GM23338 (cell line): ENCODE measurements at regions not wholly inside any gene's neighbourhood (a gene's known extent, or its start where the extent isn't known, plus 50 kb on each side); places are given as distances from the start of the nearest gene placed in this dataset.

Experiments used
- ATAC-seq: fragments of 200-7000 bp; cut with Tn5 transposase; 3 replicates; pipeline ENCODE4 v1.9.1; 2020
- DNase-seq: peaks from one replicate; pipeline ENCODE4 v3.0.0-alpha.2; 2015; ENCODE audit warnings: low spot score
- H2AFZ ChIP-seq: fragments of 200-600 bp; sonication (generic); 2 replicates; pipeline ENCODE4 v1.8.0; 2016; ENCODE audit warnings: antibody characterized with exemption, mild to moderate bottlenecking, moderate library complexity
- H3F3A ChIP-seq: fragments of 200-600 bp; sonication (generic); replicated peaks from 2 replicates; pipeline ENCODE4 v1.8.0; 2017; ENCODE audit warnings: antibody characterized with exemption, mixed run types, low read depth
- H3K27ac ChIP-seq: fragments of 200-600 bp; sonication (generic); 2 replicates; pipeline ENCODE4 v1.6.1; 2016; ENCODE audit warnings: low read depth
- H3K27me3 ChIP-seq: fragments of 200-600 bp; sonication (generic); 2 replicates; pipeline ENCODE4 v1.8.0; 2016; ENCODE audit warnings: mild to moderate bottlenecking, mixed run types, moderate library complexity; ENCODE audit not compliant: insufficient read depth
- H3K36me3 ChIP-seq: fragments of 200-600 bp; sonication (generic); 2 replicates; pipeline ENCODE4 v1.8.0; 2016; ENCODE audit warnings: mild to moderate bottlenecking; ENCODE audit not compliant: insufficient read depth
- H3K4me1 ChIP-seq: fragments of 200-600 bp; sonication (generic); 2 replicates; pipeline ENCODE4 v1.8.0; 2016; ENCODE audit warnings: mild to moderate bottlenecking, moderate library complexity; ENCODE audit not compliant: insufficient read depth
- H3K4me2 ChIP-seq: fragments of 200-600 bp; sonication (generic); 2 replicates; pipeline ENCODE4 v1.7.1; 2017; ENCODE audit warnings: mixed run types
- H3K4me3 ChIP-seq: fragments of 200-600 bp; sonication (generic); 2 replicates; pipeline ENCODE4 v1.6.1; 2016; ENCODE audit warnings: mixed run types
- H3K79me2 ChIP-seq: fragments of 200-600 bp; sonication (generic); replicated peaks from 2 replicates; pipeline ENCODE4 v1.8.0; 2017; ENCODE audit warnings: mild to moderate bottlenecking; ENCODE audit not compliant: insufficient read depth
- H3K9me2 ChIP-seq: fragments of 200-600 bp; sonication (generic); 2 replicates; pipeline ENCODE4 v1.8.0; 2017; ENCODE audit not compliant: insufficient read depth
- H4K20me1 ChIP-seq: fragments of 200-600 bp; sonication (generic); replicated peaks from 2 replicates; pipeline ENCODE4 v1.8.0; 2017; ENCODE audit warnings: mild to moderate bottlenecking; ENCODE audit not compliant: insufficient read depth
- H3K27ac Mint-ChIP-seq: 2 replicates; pipeline ENCODE4 v1.8.0; 2020; ENCODE audit warnings: inconsistent platforms, mild to moderate bottlenecking, moderate library complexity, mixed read lengths
- H3K27me3 Mint-ChIP-seq: 3 replicates; pipeline ENCODE4 v1.8.0; 2022; ENCODE audit warnings: low read depth, mild to moderate bottlenecking, moderate library complexity, mixed read lengths, inconsistent platforms; ENCODE audit not compliant: insufficient read depth, poor library complexity
- H3K36me3 Mint-ChIP-seq: 3 replicates; pipeline ENCODE4 v1.8.0; 2021; ENCODE audit warnings: low read depth, mild to moderate bottlenecking, inconsistent platforms, moderate library complexity, mixed read lengths
- H3K4me1 Mint-ChIP-seq: 3 replicates; pipeline ENCODE4 v1.8.0; 2020; ENCODE audit warnings: mild to moderate bottlenecking, inconsistent platforms, mixed read lengths
- H3K4me3 Mint-ChIP-seq: 3 replicates; pipeline ENCODE4 v1.8.0; 2021; ENCODE audit warnings: moderate library complexity, mild to moderate bottlenecking, inconsistent platforms, mixed read lengths
- H3K9me3 Mint-ChIP-seq: 3 replicates; pipeline ENCODE4 v1.8.0; 2020; ENCODE audit warnings: moderate library complexity, mild to moderate bottlenecking, inconsistent platforms, mixed read lengths
- CREB1 ChIP-seq: fragments of 250-450 bp; sonication (Bioruptor Pico); IDR thresholded peaks from 2 replicates; pipeline ENCODE4 v1.5.0; 2020; ENCODE audit warnings: low read depth, mild to moderate bottlenecking, moderate library complexity
- EZH2 ChIP-seq: fragments of 200-600 bp; sonication (generic); IDR thresholded peaks from one replicate; pipeline ENCODE4 v1.8.0; 2017; ENCODE audit warnings: antibody characterized with exemption, mild to moderate bottlenecking, low read depth; ENCODE audit not compliant: unreplicated experiment
- JUNB ChIP-seq: IDR thresholded peaks from one replicate; pipeline ENCODE4 v1.6.1; 2016; ENCODE audit warnings: antibody characterized with exemption; ENCODE audit not compliant: unreplicated experiment
- NANOG ChIP-seq: IDR thresholded peaks from 2 replicates; pipeline ENCODE4 v1.6.1; 2016; ENCODE audit warnings: antibody characterized with exemption, borderline replicate concordance
- POLR2AphosphoS5 ChIP-seq: IDR thresholded peaks from 2 replicates; pipeline ENCODE4 v1.6.1; 2016; ENCODE audit warnings: antibody characterized with exemption, low read depth
- STAT1 ChIP-seq: IDR thresholded peaks from one replicate; pipeline ENCODE4 v1.6.1; 2016; ENCODE audit warnings: antibody characterized with exemption; ENCODE audit not compliant: unreplicated experiment
- ZNF114 ChIP-seq: fragments of 250-450 bp; sonication (Bioruptor Pico); IDR thresholded peaks from 2 replicates; pipeline ENCODE4 v1.5.0; 2020; ENCODE audit warnings: mild to moderate bottlenecking, moderate library complexity
- ZNF331 ChIP-seq: fragments of 250-450 bp; sonication (Bioruptor Pico); IDR thresholded peaks from 2 replicates; pipeline ENCODE4 v1.5.0; 2020; ENCODE audit warnings: low read depth, mild to moderate bottlenecking, moderate library complexity
- TF ChIP-seq, protein P1 (sequence below): fragments of 250-450 bp; sonication (Bioruptor Pico); IDR thresholded peaks from 2 replicates; pipeline ENCODE4 v1.5.0; 2020; ENCODE audit warnings: mild to moderate bottlenecking, moderate library complexity
- TF ChIP-seq, protein P2 (sequence below): IDR thresholded peaks from 2 replicates; pipeline ENCODE4 v1.6.1; 2016; ENCODE audit warnings: antibody characterized with exemption
- TF ChIP-seq, protein P3 (sequence below): IDR thresholded peaks from one replicate; pipeline ENCODE4 v1.6.1; 2018; ENCODE audit warnings: antibody characterized with exemption; ENCODE audit not compliant: unreplicated experiment

- Histone ChIP-seq H4K20me1 (no peaks in the 10 kb centered on the region), H3F3A (no peaks in the 10 kb centered on the region), H3K4me2 (no peak overlapping the region), H3K36me3 (no peaks in the 10 kb centered on the region), H3K27me3 (no peaks in the 10 kb centered on the region), H3K4me1 (peaks cover 4% of the 10 kb centered on the region; the same call in 1 of the 2 replicates), H3K27ac (no peak overlapping the region), H3K79me2 (no peaks in the 10 kb centered on the region), H2AFZ (peak overlapping the region; percentile 39; the same call in 1 of the 2 replicates), H3K9me2 (peaks cover 2% of the 10 kb centered on the region; the same call in 1 of the 2 replicates), H3K4me3 (no peak overlapping the region)
- Mint-ChIP-seq H3K27ac (peak overlapping the region; percentile 54; the same call in 1 of the 2 replicates), H3K36me3 (no peaks in the 10 kb centered on the region), H3K27me3 (no peaks in the 10 kb centered on the region), H3K4me1 (peaks cover 16% of the 10 kb centered on the region; the same call in 2 of the 3 replicates), H3K9me3 (no peaks in the 10 kb centered on the region), H3K4me3 (no peak overlapping the region)
- ATAC-seq (no peak), DNase-seq (no peak)
- TF ChIP-seq, protein P1, sequence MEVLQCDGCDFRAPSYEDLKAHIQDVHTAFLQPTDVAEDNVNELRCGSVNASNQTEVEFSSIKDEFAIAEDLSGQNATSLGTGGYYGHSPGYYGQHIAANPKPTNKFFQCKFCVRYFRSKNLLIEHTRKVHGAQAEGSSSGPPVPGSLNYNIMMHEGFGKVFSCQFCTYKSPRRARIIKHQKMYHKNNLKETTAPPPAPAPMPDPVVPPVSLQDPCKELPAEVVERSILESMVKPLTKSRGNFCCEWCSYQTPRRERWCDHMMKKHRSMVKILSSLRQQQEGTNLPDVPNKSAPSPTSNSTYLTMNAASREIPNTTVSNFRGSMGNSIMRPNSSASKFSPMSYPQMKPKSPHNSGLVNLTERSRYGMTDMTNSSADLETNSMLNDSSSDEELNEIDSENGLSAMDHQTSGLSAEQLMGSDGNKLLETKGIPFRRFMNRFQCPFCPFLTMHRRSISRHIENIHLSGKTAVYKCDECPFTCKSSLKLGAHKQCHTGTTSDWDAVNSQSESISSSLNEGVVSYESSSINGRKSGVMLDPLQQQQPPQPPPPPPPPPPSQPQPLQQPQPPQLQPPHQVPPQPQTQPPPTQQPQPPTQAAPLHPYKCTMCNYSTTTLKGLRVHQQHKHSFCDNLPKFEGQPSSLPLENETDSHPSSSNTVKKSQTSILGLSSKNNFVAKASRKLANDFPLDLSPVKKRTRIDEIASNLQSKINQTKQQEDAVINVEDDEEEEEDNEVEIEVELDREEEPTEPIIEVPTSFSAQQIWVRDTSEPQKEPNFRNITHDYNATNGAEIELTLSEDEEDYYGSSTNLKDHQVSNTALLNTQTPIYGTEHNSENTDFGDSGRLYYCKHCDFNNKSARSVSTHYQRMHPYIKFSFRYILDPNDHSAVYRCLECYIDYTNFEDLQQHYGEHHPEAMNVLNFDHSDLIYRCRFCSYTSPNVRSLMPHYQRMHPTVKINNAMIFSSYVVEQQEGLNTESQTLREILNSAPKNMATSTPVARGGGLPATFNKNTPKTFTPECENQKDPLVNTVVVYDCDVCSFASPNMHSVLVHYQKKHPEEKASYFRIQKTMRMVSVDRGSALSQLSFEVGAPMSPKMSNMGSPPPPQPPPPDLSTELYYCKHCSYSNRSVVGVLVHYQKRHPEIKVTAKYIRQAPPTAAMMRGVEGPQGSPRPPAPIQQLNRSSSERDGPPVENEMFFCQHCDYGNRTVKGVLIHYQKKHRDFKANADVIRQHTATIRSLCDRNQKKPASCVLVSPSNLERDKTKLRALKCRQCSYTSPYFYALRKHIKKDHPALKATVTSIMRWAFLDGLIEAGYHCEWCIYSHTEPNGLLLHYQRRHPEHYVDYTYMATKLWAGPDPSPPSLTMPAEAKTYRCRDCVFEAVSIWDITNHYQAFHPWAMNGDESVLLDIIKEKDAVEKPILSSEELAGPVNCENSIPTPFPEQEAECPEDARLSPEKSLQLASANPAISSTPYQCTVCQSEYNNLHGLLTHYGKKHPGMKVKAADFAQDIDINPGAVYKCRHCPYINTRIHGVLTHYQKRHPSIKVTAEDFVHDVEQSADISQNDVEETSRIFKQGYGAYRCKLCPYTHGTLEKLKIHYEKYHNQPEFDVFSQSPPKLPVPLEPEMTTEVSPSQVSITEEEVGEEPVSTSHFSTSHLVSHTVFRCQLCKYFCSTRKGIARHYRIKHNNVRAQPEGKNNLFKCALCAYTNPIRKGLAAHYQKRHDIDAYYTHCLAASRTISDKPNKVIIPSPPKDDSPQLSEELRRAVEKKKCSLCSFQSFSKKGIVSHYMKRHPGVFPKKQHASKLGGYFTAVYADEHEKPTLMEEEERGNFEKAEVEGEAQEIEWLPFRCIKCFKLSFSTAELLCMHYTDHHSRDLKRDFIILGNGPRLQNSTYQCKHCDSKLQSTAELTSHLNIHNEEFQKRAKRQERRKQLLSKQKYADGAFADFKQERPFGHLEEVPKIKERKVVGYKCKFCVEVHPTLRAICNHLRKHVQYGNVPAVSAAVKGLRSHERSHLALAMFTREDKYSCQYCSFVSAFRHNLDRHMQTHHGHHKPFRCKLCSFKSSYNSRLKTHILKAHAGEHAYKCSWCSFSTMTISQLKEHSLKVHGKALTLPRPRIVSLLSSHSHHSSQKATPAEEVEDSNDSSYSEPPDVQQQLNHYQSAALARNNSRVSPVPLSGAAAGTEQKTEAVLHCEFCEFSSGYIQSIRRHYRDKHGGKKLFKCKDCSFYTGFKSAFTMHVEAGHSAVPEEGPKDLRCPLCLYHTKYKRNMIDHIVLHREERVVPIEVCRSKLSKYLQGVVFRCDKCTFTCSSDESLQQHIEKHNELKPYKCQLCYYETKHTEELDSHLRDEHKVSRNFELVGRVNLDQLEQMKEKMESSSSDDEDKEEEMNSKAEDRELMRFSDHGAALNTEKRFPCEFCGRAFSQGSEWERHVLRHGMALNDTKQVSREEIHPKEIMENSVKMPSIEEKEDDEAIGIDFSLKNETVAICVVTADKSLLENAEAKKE (CRISPR knock-in tag): no peak
- TF ChIP-seq NANOG (no peak), JUNB (no peak), STAT1 (no peak), ZNF114 (CRISPR knock-in tag) (no peak), ZNF331 (CRISPR knock-in tag) (no peak), POLR2AphosphoS5 (no peak), EZH2 (no peak), CREB1 (CRISPR knock-in tag) (no peak)
- TF ChIP-seq, protein P2, sequence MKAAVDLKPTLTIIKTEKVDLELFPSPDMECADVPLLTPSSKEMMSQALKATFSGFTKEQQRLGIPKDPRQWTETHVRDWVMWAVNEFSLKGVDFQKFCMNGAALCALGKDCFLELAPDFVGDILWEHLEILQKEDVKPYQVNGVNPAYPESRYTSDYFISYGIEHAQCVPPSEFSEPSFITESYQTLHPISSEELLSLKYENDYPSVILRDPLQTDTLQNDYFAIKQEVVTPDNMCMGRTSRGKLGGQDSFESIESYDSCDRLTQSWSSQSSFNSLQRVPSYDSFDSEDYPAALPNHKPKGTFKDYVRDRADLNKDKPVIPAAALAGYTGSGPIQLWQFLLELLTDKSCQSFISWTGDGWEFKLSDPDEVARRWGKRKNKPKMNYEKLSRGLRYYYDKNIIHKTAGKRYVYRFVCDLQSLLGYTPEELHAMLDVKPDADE: no peak
- TF ChIP-seq, protein P3, sequence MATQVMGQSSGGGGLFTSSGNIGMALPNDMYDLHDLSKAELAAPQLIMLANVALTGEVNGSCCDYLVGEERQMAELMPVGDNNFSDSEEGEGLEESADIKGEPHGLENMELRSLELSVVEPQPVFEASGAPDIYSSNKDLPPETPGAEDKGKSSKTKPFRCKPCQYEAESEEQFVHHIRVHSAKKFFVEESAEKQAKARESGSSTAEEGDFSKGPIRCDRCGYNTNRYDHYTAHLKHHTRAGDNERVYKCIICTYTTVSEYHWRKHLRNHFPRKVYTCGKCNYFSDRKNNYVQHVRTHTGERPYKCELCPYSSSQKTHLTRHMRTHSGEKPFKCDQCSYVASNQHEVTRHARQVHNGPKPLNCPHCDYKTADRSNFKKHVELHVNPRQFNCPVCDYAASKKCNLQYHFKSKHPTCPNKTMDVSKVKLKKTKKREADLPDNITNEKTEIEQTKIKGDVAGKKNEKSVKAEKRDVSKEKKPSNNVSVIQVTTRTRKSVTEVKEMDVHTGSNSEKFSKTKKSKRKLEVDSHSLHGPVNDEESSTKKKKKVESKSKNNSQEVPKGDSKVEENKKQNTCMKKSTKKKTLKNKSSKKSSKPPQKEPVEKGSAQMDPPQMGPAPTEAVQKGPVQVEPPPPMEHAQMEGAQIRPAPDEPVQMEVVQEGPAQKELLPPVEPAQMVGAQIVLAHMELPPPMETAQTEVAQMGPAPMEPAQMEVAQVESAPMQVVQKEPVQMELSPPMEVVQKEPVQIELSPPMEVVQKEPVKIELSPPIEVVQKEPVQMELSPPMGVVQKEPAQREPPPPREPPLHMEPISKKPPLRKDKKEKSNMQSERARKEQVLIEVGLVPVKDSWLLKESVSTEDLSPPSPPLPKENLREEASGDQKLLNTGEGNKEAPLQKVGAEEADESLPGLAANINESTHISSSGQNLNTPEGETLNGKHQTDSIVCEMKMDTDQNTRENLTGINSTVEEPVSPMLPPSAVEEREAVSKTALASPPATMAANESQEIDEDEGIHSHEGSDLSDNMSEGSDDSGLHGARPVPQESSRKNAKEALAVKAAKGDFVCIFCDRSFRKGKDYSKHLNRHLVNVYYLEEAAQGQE: no peak
These were observed 367.0 kb upstream of the UBE2E2 start for GRCh38 chr3:22836131-22836530.
